Testis (tissue), 2 donors: ENCODE measurements at regions not wholly inside any gene's neighbourhood (a gene's known extent, or its start where the extent isn't known, plus 50 kb on each side); places are given as distances from the start of the nearest gene placed in this dataset.

ENCODE experiments used
- POLR2A ChIP-seq: fragments of 450-650 bp; IDR thresholded peaks from one replicate; pipeline ENCODE4 v1.6.1; 2017; ENCODE audit warnings: antibody characterized with exemption, mild to moderate bottlenecking, moderate library complexity
- TF ChIP-seq, protein P1 (sequence below), 3 experiments: fragments of 450-650 bp in 2 of 3; fragments of 200-600 bp in 1 of 3; sonication (generic) in 1 of 3; IDR thresholded peaks; one replicate each; pipeline ENCODE4 v1.5.1; 2016 to 2019; ENCODE audit warnings: antibody characterized with exemption in 3 of 3, mild to moderate bottlenecking in 2 of 3, moderate library complexity in 1 of 3

DNA sequence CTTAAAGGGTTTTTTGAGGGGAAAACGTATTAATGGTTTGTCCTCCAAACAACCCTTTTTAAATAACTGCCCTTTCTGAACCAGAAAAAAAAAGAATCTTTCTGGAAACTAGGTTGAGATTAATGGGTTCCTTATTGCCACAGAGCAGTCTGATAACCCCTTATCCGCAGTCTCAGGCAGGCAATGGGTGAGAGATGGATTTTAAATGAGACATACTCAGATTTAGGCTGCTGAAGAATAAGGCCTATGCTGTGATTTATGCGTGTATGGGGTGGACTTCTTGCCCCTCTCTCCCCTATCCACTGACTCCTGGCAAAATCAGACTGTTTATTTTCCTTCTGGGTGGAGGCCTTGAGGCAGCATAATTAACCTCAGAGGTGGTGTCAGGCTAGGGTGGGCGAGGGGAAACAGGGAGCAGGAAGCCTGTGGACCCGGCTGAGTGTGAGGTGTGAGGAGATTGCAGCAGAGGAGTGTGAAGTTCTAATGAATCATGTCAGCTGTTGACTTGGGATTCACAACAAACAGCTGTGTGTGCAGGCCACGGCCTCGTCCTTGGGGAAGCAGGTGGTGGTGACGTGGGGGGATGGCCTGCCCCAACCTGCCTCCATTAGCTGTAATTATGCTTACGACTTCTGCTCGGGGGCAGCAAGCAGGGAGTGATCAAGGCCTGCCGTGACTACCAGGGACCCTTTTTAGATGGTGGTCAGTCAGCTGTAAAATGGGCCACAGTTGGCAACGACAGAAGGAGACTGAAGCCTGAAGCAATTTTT is 196.4 kb downstream of the SEMA6A start:
- TF ChIP-seq, protein P1, sequence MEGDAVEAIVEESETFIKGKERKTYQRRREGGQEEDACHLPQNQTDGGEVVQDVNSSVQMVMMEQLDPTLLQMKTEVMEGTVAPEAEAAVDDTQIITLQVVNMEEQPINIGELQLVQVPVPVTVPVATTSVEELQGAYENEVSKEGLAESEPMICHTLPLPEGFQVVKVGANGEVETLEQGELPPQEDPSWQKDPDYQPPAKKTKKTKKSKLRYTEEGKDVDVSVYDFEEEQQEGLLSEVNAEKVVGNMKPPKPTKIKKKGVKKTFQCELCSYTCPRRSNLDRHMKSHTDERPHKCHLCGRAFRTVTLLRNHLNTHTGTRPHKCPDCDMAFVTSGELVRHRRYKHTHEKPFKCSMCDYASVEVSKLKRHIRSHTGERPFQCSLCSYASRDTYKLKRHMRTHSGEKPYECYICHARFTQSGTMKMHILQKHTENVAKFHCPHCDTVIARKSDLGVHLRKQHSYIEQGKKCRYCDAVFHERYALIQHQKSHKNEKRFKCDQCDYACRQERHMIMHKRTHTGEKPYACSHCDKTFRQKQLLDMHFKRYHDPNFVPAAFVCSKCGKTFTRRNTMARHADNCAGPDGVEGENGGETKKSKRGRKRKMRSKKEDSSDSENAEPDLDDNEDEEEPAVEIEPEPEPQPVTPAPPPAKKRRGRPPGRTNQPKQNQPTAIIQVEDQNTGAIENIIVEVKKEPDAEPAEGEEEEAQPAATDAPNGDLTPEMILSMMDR (IDR thresholded peaks at IDR 0.05), result no peak
- no peak for TF ChIP-seq POLR2A
